Activated T-helper 9 cell treated with anti-CD3 and anti-CD28 coated beads, Interleukin-2, amount 50 U/mL, for 16 hours (primary cell): ENCODE measurements at regions not wholly inside any gene's neighbourhood (a gene's known extent, or its start where the extent isn't known, plus 50 kb on each side); places are given as distances from the start of the nearest gene placed in this dataset.
"Not testable (repeated sequence)": the region's sequence is repeated elsewhere in the genome, so short reads cannot be mapped to it uniquely, and the experiment has no call there.

Experiments
- DNase-seq: peaks from one replicate; pipeline ENCODE4 v3.0.0-alpha.2; 2020; ENCODE audit warnings: low read depth

DNA sequence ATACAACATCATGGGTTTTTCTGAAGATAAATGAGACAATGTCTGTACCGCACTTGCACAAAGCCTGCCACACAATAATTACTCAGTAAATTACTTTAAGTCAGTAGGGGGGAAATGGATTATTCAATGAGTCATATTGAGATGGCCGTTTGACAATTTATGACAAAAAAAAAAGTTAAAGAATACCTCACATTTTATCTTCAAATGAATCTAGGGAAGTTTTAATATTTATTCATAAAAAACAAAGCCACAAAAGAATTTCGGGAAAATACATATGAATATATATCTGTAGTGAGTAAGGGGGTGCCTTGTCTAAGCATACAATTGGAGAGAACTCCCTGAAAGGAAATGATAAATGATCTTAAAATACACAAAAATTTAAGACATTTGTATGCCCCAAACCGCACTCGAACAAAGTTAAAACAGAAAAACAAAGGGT, 197.0 kb upstream of the SLC7A11 start:
- no peak for DNase-seq

DNA sequence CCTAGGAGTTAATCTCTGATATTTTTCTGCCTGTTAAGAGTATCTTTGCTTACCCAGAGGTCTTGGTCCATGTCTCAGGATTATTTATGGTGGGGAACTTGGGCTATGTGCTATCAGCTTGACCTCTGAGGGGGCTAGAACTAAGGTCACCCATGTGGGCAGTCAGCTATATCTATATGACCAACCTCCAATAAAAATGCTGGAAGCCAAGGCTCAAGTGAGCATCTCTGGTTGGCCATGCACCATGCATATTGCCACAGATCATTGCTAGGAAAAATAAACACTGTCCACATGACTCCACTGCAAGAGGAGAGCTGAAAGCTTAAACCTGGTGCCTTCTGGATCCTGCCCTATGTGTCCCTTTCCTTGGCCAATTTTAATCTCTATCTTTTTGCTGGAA, 196.5 kb upstream of the SLC7A11 start:
- DNase-seq, result no peak

DNA sequence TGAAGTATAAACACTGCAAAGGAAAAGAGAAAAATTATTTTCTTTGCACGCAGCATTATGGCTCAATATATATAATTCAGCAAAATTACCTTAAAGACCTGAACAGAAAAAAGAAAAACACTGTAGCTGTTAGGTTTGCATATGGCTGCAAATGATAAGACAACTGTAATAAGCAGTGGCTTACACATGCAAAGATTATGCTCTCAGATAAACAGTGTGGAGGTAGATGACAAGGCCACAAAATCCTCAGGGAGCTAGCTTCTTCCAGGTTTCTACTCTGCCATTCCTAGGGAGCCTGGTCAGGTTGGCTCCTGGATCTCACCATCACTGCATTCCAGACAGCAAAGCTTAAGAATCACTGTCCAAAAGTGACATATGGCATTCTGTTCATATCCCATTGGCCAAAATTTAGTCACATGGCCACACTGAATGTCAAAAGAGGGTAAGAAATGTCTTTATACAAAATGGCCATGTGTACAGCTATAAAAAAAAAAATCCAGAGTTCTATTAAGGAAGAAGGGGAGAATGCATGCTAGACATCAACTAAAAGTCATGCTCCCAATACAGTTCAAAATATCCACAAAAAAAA, 195.2 kb upstream of the SLC7A11 start:
- no peak for DNase-seq

DNA sequence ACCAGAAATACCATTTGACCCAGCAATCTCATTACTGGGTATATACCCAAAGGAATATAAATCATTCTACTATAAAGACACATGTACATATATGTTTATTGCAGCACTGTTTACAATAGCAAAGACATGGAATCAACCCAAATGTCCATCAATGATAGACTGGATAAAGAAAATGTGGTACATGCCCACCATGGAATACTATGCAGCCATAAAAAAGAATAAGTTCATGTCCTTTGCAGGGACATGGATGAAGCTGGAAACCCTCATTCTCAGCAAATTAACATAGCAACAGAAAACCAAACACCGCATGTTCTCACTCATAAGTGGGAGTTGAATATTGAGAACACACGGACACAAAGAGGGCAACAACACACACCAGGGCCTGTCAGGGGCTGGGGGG, 193.6 kb upstream of the SLC7A11 start:
- not testable (repeated sequence) for DNase-seq

DNA sequence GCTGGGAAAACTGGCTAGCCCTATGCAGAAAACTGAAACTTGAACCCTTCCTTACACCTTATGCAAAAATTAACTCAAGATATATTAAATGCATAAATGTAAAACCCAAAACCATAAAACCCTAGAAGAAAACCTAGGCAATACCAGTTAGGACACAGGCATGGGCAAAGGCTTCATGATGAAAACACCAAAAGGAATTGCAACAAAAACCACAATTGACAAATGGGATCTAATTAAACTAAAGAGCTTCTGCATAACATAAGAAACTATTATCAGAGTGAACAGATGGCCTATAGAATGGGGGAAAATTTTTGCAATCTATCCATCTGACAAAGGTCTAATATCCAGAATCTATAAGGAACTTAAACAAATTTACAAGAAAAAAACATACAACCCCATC, 192.9 kb upstream of the SLC7A11 start:
- not testable (repeated sequence) for DNase-seq

DNA sequence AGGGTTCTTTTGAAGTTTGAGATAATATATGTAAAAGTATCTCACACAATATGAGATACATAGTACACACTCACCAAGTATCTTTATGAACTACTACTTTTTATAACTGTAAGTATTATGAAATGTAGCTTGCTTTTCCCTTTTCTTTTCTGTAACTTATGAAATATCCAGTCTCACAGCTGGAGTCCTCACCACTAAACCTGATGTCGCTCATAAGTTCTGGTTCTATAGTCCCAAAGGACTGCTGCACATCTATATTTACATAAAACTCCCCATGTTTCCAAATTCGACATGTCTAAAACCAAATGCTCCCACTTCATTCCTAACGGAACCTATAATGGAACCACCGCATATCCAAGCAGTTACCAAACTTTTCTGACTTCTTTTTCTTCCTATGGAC, 186.5 kb upstream of the SLC7A11 start:
- no peak for DNase-seq

DNA sequence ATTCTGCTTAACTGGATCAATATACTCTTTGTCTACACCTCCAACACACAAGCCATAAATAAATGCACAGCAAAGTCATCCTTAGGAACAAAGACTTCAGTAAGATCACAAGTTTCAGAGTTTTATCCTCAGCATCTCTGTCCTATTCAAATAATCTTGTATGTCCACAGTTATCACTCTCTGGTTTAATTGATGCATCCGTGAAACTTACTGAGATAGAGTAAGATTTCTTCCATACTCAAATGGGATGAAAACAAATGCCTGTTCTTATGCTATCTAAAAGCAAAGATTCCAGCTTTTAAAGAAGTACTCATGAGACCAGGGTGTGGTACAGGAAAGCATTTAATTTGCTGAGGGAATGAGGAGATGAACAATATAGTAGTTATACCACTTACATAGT, 184.6 kb upstream of the SLC7A11 start:
- DNase-seq, result no peak

DNA sequence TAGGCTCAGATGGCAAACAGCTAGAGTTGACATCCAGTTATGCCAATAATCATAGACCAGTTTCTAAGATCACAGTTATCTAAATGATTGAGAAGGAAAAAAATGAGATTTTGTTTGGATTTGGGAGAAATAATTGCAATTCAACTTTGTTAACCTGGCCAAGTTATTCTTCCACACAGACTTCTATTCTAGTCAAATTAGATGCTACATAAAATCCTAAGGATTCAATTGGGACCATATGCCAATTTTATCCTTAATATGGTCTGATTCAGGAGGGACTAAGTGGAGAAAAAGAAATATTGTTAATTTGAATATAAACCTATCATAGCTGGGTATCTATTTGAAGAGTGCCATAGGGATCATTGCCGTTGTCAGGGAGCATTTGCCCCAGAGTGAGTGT, 178.3 kb upstream of the SLC7A11 start:
- DNase-seq, result no peak

DNA sequence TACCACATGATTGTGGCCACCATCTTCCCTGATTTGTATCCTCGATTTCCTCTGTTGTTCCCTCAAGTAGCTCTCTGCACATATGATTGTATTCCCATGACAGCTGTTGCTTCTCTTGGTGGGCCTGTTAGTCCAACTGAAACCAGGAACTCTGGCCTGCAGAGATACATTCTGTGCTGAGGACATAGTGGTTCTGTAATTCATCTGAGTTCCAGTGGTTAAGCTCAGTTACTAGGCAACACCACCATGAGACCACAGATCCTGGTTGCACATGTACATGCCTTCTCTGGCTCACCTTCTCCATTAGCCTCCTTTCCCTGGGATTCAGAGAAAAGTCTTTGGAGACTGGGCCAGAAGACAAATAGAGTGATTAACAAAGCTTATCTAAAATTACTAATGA, 172.1 kb upstream of the SLC7A11 start:
- no peak for DNase-seq

DNA sequence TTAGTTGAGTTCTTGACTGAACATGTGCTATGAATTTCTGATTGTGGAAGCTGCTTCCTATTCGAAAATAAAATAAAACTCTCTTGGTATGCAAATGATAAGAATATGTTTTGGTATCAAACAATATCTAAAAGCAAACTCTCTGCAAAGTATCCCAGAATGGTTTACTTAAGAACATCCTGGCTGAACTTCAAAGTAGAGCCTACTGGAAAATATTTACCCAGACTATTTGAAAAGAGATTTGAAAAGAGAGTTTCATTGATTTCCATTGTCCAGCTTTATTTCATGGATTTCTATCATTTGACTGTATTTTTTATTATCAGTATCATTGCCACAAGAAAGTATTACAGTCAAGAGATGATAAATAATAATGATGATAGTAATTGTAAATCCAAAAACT, 171.1 kb upstream of the SLC7A11 start:
- no peak for DNase-seq

DNA sequence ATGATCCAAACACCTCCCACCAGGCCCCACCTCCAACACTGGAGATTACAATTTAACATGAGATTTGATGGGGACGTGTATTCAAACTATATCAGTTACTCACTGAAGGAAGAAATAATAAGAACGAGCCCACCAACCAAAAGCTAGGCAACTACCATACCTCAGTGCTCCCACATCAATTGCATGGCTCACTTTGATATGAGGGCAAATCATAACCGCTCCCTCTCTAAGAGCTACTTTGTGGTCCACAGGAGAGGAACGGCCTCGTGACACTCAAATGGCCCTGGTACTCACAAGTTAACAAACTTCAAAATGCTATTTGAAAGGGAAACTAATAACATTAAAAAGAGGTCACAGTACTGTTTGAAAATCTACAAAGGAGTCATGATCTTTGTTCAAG, 170.7 kb upstream of the SLC7A11 start:
- no peak for DNase-seq

DNA sequence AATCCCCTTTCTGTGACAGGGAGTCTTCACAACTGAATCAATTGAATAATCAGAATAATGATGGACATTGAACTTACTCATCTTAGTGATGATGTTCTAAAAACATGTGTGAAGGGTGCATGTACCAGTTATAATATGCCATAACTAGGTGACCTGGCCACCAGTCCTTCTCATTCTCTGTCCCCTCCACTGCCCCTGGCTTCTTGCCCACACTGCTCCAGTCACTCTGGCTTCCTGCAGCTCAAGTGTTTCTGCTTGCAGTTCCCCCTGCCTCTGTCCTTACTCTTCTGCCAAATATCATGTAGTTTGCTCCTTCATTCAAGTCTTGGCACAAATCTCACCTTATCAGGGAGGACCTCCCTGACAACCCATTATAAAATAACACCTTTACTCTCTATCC, 168.1 kb upstream of the SLC7A11 start:
- DNase-seq, result no peak

DNA sequence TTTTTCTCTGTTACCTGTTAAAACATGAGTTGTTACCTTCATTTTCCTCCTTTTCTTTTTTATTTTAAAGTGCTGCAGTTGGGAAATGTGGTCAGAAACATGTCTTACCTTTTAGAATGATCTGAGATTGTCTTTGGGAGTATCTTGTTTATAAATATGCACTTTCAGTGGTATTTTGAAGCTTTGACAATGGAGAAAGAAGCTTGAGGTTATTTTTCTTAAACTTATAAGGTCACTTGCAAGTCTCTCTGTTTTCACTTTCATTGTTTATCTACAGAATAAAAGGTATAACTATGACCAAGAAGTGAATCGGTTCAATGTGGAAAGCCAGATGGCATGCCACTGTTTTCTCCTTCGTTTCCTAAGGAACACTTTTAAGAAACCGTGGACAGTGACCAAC, 167.5 kb upstream of the SLC7A11 start:
- no peak for DNase-seq

DNA sequence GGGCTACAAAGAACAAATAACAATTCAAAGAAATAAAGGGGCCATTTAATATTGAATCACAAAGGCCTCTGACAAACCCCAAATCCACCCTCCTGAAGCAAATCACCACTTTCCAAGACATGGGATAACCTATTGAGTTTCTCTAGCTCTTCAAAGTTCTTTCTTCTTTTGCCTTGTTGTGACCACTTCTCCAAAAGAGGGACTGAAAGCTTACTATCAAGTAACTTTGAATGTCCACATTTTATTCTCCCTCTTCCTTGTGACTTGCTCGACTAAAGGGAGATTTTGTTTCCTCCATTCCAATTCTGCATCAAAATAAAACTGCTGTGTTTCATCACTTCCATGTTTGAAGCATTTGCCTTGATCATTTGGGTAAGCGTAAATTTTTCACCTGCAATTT, 166.6 kb upstream of the SLC7A11 start:
- no peak for DNase-seq

DNA sequence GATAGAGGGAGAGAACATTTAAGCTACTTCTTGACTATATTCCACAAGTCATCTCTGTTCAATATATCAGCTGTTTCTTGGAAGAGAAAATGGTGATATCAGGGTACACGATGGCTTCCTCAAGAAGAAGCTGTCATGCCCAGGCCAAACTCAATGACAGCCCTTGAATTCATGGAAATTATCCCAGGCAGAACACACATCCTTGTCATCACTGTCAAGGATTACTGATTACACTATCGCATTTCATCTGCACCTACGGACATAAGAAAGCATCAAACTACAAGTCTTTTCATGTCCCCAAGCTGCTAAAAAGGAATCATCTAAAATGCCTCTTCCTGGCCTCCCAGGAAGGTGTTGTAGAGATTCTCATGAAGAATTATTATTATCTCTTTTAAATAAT, 165.2 kb upstream of the SLC7A11 start:
- DNase-seq, result no peak

DNA sequence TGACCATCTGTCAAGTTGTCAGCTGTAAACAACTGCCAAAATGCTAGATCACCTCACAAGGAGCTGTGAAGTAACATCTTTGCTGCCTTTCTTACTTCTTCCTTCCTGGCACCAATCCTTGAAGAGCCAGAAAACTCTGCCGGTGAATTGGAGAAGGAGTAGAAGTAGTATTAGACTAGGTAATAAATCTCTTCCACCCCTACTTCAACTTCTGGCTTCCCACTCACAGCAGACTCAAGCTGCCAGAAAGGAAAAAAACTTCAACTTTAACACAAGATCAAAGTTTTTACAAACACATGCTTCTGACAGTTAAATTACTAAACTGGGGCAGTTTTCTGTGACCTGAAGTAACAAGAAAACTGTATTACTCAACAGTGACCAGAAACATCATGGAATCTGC, 164.7 kb upstream of the SLC7A11 start:
- no peak for DNase-seq

DNA sequence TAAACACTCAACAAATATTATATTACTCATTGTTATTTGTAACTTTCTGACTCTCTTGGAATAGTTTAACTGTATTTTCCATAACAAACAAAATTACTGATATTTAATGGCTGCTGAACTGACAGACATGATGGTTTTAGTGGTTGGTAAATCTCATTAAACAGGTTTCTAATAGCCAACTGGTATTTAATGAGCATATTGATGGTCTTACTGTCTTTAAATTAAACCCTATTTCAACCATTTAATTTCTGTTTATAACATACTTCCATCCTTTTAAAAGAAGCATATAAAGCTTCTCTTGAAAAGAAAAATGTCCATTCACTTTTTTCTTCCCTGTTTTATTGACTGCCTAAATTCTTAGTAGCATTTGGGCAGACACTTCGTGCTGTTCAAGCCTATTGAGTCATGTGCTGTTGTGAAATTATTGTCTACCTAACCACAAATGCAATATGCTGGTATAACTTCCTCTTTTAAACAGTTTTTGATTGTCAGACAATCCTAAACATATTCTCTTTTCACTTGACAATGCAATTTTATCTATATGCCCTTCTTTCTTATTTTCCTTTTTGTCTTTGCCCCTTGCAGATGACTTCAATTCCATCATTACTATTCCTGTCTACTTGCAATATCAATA, 163.9 kb upstream of the SLC7A11 start:
- DNase-seq, result no peak

DNA sequence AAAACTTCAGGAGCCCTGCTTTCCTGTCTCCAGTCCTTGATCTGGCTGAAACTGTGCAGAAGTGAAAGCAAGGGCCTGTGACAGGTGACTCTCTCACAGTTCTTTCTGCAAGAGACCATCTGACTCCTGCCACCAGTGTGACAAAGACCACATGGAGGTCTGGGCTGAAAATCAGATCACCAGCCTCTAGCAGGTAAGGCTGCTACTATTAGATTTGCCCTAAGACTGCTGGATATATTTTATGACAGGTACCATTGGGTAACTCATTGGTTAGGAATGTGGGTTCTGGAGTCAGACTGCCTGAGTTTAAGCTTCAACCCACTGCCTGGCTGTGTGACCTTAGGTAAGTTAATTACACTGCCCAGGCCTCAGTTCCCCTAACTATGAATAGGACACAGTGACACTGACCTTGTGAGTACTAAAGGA, 163.3 kb upstream of the SLC7A11 start:
- DNase-seq, result no peak

DNA sequence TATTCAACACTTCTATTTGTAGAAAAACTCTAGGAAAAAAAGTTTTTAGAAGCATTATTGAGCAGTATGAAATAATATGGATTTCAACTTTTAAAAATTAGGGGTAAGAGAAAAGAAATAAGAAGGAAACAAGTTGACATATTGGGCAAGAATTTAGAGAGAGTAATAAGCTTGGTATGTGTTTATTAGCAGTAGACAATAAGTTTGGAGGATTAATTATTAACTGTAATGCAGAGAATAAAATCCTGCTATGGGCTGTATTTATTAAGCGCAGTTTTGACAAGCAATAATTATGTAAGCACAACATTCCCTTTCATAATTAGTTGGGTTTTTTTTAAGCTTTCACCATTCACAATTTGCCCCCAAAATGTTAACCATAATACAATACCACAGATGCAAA, 162.7 kb upstream of the SLC7A11 start:
- no peak for DNase-seq

DNA sequence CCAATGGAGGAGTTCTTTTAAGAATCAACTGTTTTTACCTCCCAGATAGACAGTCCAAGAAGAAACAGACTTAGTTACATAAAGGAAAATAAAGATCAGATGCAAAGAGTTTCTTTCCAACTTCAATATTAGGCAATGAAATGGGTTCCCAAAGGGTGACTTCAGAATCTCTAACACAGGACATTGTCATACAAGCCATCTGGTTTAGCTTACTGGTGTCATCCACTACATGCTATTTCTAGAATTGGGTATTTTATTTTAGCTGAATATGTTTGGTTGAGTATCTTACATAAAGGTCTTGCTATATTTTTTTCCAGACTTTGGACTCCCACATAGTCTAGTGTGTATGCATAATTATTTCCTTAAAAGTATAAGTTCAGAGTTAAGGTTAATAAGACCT, 162.1 kb upstream of the SLC7A11 start:
- no peak for DNase-seq

DNA sequence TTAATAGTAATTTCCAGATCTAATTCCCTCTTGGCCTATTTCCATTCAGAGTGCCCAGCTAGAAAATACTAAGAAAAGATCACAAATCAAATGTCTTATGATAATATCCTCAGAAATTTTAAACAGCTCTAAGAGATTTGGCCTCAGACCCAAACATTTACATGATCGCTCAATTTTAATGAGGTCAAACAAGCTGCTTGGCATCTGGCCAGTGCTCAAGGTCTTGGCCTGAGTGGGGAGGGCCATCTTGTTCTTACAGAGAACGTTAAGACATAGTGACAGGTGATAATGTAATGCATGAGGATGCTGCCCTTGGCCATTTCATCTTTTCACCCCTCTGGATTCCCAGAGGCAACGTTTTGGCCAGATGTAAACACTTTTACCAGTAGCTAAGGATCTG, 159.2 kb upstream of the SLC7A11 start:
- DNase-seq, result no peak

DNA sequence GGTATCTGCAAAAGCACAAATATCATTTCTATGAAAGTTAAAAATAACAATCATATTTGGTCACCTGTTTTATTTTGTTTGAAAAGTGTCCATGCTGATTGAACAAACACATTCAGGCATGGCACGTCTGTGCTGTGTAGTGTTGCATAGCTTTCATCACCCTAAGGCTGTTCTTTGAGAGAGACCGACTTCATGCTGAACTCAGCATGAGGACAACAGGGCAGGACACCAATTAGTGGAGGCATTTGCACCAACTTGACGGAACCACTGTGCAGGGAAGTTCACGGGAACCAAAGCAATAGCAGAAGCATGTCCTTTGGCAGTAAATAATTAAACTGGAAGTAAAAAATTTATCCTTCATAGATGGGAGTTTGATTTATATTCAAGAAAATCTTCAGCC, 158.4 kb upstream of the SLC7A11 start:
- DNase-seq, result no peak

DNA sequence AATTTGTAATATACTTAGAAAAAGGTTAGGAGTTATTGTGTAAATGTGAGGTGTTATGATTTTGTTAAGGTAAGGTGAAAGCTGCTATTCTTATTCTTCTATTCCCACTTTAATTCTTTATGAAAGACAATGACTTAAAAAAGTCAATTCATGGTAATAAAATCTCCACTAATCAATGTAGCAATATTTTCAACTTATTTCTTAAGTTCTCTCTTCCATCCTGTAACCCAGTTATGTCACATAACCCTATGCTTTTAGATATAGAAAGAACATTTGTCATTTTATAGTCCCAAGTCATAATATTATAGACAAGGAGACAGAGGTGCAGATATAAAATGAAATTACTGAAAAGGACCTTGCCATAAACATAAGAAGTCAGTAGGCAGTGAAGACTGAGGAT, 157.9 kb upstream of the SLC7A11 start:
- no peak for DNase-seq

DNA sequence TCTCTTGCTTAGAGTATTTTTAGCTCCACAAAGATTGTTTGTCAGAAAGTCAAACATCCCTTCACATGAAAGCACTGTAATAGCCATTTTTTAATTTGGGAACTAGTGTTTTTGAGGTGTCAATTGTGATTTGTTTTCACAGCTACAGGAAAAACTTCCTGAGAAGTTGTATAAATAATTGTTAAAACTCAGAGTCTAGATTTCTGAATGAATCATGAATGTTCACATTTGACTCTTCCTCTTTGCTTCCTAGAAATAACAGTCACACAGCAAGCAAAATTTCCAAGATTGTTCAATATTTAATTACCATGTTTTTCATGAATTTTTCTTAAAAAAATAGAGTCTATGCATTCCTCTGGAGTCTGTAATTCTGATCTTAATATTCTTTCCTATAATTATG, 156.9 kb upstream of the SLC7A11 start:
- DNase-seq, result no peak
